HEK293 (cell line): ENCODE measurements at regions not wholly inside any gene's neighbourhood (a gene's known extent, or its start where the extent isn't known, plus 50 kb on each side); places are given as distances from the start of the nearest gene placed in this dataset.
"Not testable (repeated sequence)": the region's sequence is repeated elsewhere in the genome, so short reads cannot be mapped to it uniquely, and the experiment has no call there.

Source experiments
- CTCF ChIA-PET: fragments of 350-600 bp; formaldehyde crosslinking; extraction: SDS; loops from one replicate; lab custom pipeline; 2021; ENCODE audit warnings: antibody characterized with exemption; lab: Yijun Ruan, JAX
- POLR2A ChIA-PET: fragments of 300-600 bp; formaldehyde crosslinking; extraction: SDS; loops from one replicate; lab custom pipeline; 2020; ENCODE audit warnings: antibody characterized with exemption, inconsistent platforms; lab: Yijun Ruan, JAX
- H3K27ac ChIP-seq: fragments of 200-500 bp; sonication (Bioruptor generic); 2 replicates; pipeline ENCODE4 v1.5.1; 2014; ENCODE audit warnings: low read depth, low read length, control low read depth, inconsistent platforms; ENCODE audit errors: extremely low read depth
- H3K36me3 ChIP-seq, 2 experiments: fragments of 200-500 bp in 1 of 2; sonication (Bioruptor generic) in 1 of 2; 1 replicate in 1 of 2; 2 replicates in 1 of 2; pipeline ENCODE4 v1.5.1; 2014 to 2017; ENCODE audit warnings: inconsistent platforms in 2 of 2, low read length in 2 of 2; ENCODE audit not compliant: control insufficient read depth in 2 of 2, insufficient read depth in 1 of 2
- H3K4me1 ChIP-seq: fragments of 200-500 bp; sonication (Bioruptor generic); 2 replicates; pipeline ENCODE4 v1.5.1; 2014; ENCODE audit warnings: mild to moderate bottlenecking, low read length, inconsistent platforms; ENCODE audit not compliant: control insufficient read depth, insufficient read depth
- H3K4me3 ChIP-seq: 2 replicates; pipeline ENCODE4 v1.5.1; 2011; ENCODE audit warnings: low read depth, mild to moderate bottlenecking, control low read depth, low read length, moderate library complexity
- H3K9me3 ChIP-seq: fragments of 200-500 bp; sonication (Bioruptor generic); 2 replicates; pipeline ENCODE4 v1.5.1; 2014; ENCODE audit warnings: low read depth, low read length, inconsistent platforms; ENCODE audit not compliant: control insufficient read depth, insufficient read depth
- IKZF3 ChIP-seq: fragments of 450-650 bp; IDR thresholded peaks from 2 replicates; pipeline ENCODE4 v1.5.0; 2018; ENCODE audit warnings: missing biosample characterization, mild to moderate bottlenecking, missing genetic modification characterization, moderate library complexity
- KLF1 ChIP-seq: fragments of 450-650 bp; formaldehyde crosslinking; IDR thresholded peaks from 2 replicates; pipeline ENCODE4 v1.5.1; 2016; ENCODE audit warnings: missing biosample characterization, missing genetic modification characterization
- WT1 ChIP-seq: fragments of 450-650 bp; formaldehyde crosslinking; IDR thresholded peaks from 2 replicates; pipeline ENCODE4 v1.5.1; 2016; ENCODE audit warnings: missing biosample characterization, missing genetic modification characterization
- ZNF426 ChIP-seq: fragments of 450-650 bp; formaldehyde crosslinking; IDR thresholded peaks from 2 replicates; pipeline ENCODE4 v1.5.1; 2017; ENCODE audit warnings: missing biosample characterization, missing genetic modification characterization, mild to moderate bottlenecking, inconsistent platforms, moderate library complexity
- ZNF473 ChIP-seq: fragments of 450-650 bp; formaldehyde crosslinking; IDR thresholded peaks from 2 replicates; pipeline ENCODE4 v1.5.1; 2017; ENCODE audit warnings: missing biosample characterization, missing genetic modification characterization
- ZNF548 ChIP-seq: fragments of 450-650 bp; formaldehyde crosslinking; IDR thresholded peaks from 2 replicates; pipeline ENCODE4 v1.5.1; 2016; ENCODE audit warnings: missing biosample characterization, missing genetic modification characterization
- ZNF626 ChIP-seq: fragments of 450-650 bp; sonication (Bioruptor Pico); formaldehyde crosslinking; IDR thresholded peaks from 2 replicates; pipeline ENCODE4 v1.5.1; 2018; ENCODE audit warnings: missing biosample characterization, missing genetic modification characterization, inconsistent platforms
- TF ChIP-seq, protein P1 (sequence below): fragments of 450-650 bp; IDR thresholded peaks from 2 replicates; pipeline ENCODE4 v1.5.1; 2018; ENCODE audit warnings: missing biosample characterization, mild to moderate bottlenecking, missing genetic modification characterization
- TF ChIP-seq, protein P2 (sequence below): fragments of 450-650 bp; formaldehyde crosslinking; IDR thresholded peaks from 2 replicates; pipeline ENCODE4 v1.5.1; 2016; ENCODE audit warnings: missing biosample characterization, missing genetic modification characterization
- TF ChIP-seq, protein P3 (sequence below): fragments of 450-650 bp; formaldehyde crosslinking; IDR thresholded peaks from 2 replicates; pipeline ENCODE4 v1.5.1; 2017; ENCODE audit warnings: missing biosample characterization, missing genetic modification characterization
- TF ChIP-seq, protein P4 (sequence below): fragments of 450-650 bp; formaldehyde crosslinking; IDR thresholded peaks from 2 replicates; pipeline ENCODE4 v1.5.1; 2016; ENCODE audit warnings: missing biosample characterization, missing genetic modification characterization
- TF ChIP-seq, protein P5 (sequence below): fragments of 450-650 bp; formaldehyde crosslinking; IDR thresholded peaks from 2 replicates; pipeline ENCODE4 v1.5.1; 2017; ENCODE audit warnings: missing biosample characterization, mild to moderate bottlenecking, missing genetic modification characterization, moderate library complexity
- TF ChIP-seq, protein P6 (sequence below): fragments of 450-650 bp; formaldehyde crosslinking; IDR thresholded peaks from 2 replicates; pipeline ENCODE4 v1.5.1; 2017; ENCODE audit warnings: missing biosample characterization, missing genetic modification characterization

DNA sequence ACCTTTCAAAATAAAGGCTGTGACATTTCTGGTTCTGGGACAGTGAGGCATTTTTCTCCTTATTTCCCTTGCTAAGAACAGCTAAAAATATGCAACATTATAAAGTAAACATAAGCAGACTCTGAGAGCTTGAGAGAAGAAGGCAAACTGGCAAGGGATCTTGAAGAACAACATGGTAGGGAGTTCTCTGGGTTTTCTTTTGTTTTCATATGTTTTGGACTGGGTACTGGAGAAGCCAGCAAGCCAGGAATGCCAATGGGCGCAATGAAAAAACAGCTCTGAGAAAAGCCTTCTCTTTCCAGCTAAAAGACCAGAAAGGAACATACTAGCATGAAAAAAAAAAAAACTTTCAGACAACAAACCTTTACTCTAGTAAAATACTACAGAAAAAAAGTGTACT lies 351.4 kb upstream of the HS6ST1 start (continued):
- TF ChIP-seq, protein P1, sequence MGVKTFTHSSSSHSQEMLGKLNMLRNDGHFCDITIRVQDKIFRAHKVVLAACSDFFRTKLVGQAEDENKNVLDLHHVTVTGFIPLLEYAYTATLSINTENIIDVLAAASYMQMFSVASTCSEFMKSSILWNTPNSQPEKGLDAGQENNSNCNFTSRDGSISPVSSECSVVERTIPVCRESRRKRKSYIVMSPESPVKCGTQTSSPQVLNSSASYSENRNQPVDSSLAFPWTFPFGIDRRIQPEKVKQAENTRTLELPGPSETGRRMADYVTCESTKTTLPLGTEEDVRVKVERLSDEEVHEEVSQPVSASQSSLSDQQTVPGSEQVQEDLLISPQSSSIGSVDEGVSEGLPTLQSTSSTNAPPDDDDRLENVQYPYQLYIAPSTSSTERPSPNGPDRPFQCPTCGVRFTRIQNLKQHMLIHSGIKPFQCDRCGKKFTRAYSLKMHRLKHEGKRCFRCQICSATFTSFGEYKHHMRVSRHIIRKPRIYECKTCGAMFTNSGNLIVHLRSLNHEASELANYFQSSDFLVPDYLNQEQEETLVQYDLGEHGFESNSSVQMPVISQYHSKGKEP, result no peak
- TF ChIP-seq, protein P2, sequence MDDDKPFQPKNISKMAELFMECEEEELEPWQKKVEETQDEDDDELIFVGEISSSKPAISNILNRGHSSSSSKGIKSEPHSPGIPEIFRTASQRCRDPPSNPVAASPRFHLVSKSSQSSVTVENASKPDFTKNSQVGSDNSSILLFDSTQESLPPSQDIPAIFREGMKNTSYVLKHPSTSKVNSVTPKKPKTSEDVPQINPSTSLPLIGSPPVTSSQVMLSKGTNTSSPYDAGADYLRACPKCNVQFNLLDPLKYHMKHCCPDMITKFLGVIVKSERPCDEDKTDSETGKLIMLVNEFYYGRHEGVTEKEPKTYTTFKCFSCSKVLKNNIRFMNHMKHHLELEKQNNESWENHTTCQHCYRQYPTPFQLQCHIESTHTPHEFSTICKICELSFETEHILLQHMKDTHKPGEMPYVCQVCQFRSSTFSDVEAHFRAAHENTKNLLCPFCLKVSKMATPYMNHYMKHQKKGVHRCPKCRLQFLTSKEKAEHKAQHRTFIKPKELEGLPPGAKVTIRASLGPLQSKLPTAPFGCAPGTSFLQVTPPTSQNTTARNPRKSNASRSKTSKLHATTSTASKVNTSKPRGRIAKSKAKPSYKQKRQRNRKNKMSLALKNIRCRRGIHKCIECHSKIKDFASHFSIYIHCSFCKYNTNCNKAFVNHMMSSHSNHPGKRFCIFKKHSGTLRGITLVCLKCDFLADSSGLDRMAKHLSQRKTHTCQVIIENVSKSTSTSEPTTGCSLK (tag by site-specific recombination), result no peak
- TF ChIP-seq, protein P3, sequence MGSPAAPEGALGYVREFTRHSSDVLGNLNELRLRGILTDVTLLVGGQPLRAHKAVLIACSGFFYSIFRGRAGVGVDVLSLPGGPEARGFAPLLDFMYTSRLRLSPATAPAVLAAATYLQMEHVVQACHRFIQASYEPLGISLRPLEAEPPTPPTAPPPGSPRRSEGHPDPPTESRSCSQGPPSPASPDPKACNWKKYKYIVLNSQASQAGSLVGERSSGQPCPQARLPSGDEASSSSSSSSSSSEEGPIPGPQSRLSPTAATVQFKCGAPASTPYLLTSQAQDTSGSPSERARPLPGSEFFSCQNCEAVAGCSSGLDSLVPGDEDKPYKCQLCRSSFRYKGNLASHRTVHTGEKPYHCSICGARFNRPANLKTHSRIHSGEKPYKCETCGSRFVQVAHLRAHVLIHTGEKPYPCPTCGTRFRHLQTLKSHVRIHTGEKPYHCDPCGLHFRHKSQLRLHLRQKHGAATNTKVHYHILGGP (tag by site-specific recombination), result no peak
- no peak for TF ChIP-seq ZNF548

DNA sequence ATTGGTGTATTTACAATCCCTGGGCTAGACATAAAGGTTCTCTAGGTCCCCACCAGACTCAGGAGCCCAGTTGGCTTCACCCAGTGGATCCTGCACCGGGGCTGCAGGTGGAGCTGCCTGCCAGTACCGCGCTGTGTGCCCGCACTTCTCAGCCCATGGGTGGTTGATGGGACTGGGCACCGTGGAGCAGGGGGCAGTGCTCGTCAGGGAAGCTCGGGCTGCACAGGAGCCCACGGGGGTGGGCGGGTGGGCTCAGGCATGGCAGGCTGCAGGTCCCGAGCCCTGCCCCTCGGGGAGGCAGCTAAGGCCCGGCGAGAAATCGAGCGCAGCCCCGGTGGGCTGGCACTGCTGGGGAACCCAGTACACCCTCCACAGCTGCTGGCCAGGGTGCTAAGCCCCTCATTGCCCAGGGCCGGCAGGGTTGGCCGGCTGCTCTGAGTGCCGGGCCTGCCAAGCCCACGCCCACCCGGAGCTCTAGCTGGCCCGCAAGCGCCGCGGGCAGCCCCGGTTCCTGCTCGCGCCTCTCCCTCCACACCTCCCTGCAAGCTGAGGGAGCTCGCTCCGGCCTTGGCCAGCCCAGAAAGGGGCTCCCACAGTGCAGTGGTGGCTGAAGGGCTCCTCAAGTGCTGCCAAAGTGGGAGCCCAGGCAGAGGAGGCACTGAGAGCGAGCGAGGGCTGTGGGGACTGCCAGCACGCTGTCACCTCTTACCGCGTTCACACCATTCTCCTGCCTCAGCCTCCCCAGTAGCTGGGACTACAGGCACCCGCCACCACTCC lies 353.5 kb upstream of the HS6ST1 start:
- H3K27ac ChIP-seq, H3K4me1 ChIP-seq, POLR2A ChIA-PET, H3K36me3 ChIP-seq, H3K4me3 ChIP-seq, H3K9me3 ChIP-seq: not testable (repeated sequence)
- CTCF ChIA-PET, result interaction anchor here (0.7 kb wide), 1 partner anchor 606 kb away, joined by 3 read pairs; no protein-coding TSS in a partner anchor

DNA sequence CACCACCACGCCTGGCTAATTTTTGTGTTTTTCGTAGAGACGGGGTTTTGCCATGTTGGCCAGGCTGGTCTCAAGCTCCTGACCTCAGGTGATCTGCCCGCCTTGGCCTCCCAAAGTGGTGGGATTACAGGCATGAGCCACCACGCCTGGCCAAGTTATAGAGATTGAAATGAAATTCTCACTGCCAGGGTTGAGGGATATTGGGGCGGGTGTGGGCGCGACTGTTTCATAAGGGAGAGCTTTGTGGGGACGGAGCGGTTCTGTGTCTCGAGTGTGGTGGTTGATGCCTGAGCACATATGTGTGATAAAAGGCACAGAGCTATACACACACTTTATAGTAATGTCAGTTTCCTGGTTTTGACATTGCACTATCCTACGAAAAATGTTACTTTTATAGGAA lies 361.0 kb upstream of the HS6ST1 start:
- H3K36me3 ChIP-seq, H3K9me3 ChIP-seq, H3K27ac ChIP-seq, H3K4me1 ChIP-seq, H3K4me3 ChIP-seq: not testable (repeated sequence)
- CTCF ChIA-PET, result interaction anchor here (0.6 kb wide), 1 partner anchor 57 kb away, joined by 3 read pairs; no protein-coding TSS in a partner anchor
- POLR2A ChIA-PET, result interaction anchor here (0.6 kb wide), 1 partner anchor 445 kb away, joined by 3 read pairs; no protein-coding TSS in a partner anchor

DNA sequence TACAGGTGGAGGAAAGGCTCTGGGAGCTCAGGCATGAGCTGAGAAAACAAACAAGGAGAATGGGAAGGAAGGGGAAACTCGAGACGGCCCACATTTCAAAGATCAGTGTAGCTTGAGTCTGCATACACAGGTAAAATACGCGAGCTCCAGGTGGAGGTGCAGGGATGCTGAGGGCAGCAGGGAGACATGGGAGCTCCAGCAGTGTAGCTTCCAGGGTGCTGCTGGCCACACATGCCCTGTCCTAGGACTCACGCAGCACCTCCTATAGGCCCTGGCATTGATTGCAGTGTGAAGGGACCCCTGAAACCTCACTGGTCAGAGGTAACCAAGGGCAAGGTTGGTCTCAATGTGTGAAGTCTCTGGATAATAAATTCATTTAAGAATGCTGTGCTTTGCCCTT lies 362.8 kb upstream of the HS6ST1 start:
- CTCF ChIA-PET, result interaction anchor here (0.6 kb wide), 1 partner anchor 796 kb away, joined by 3 read pairs; no protein-coding TSS in a partner anchor
- Histone ChIP-seq H3K9me3 (no peaks in the 10 kb centered on the region), H3K4me1 (no peaks in the 10 kb centered on the region), H3K4me3 (no peak overlapping the region), H3K27ac (no peak overlapping the region), H3K36me3 (no peaks in the 10 kb centered on the region)
- POLR2A ChIA-PET, result no interaction called here
- TF ChIP-seq ZNF626, result no peak
- TF ChIP-seq WT1, result no peak
- TF ChIP-seq, protein P4, sequence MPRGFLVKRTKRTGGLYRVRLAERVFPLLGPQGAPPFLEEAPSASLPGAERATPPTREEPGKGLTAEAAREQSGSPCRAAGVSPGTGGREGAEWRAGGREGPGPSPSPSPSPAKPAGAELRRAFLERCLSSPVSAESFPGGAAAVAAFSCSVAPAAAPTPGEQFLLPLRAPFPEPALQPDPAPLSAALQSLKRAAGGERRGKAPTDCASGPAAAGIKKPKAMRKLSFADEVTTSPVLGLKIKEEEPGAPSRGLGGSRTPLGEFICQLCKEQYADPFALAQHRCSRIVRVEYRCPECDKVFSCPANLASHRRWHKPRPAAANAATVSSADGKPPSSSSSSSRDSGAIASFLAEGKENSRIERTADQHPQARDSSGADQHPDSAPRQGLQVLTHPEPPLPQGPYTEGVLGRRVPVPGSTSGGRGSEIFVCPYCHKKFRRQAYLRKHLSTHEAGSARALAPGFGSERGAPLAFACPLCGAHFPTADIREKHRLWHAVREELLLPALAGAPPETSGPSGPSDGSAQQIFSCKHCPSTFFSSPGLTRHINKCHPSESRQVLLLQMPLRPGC (tag by site-specific recombination), result no peak
- TF ChIP-seq ZNF426 (tag by site-specific recombination), result no peak
- TF ChIP-seq, protein P5, sequence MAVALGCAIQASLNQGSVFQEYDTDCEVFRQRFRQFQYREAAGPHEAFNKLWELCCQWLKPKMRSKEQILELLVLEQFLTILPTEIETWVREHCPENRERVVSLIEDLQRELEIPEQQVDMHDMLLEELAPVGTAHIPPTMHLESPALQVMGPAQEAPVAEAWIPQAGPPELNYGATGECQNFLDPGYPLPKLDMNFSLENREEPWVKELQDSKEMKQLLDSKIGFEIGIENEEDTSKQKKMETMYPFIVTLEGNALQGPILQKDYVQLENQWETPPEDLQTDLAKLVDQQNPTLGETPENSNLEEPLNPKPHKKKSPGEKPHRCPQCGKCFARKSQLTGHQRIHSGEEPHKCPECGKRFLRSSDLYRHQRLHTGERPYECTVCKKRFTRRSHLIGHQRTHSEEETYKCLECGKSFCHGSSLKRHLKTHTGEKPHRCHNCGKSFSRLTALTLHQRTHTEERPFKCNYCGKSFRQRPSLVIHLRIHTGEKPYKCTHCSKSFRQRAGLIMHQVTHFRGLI (tag by site-specific recombination), result no peak
- no peak for TF ChIP-seq KLF1 (tag by site-specific recombination)
- no peak for TF ChIP-seq ZNF473 (tag by site-specific recombination)
- TF ChIP-seq IKZF3 (tag by site-specific recombination), result no peak
- TF ChIP-seq, protein P6, sequence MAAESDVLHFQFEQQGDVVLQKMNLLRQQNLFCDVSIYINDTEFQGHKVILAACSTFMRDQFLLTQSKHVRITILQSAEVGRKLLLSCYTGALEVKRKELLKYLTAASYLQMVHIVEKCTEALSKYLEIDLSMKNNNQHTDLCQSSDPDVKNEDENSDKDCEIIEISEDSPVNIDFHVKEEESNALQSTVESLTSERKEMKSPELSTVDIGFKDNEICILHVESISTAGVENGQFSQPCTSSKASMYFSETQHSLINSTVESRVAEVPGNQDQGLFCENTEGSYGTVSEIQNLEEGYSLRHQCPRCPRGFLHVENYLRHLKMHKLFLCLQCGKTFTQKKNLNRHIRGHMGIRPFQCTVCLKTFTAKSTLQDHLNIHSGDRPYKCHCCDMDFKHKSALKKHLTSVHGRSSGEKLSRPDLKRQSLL (tag by site-specific recombination), result no peak
